ENCODE measurements at regions not wholly inside any gene's neighbourhood (a gene's known extent, or its start where the extent isn't known, plus 50 kb on each side); places are given as distances from the start of the nearest gene placed in this dataset.

DNA sequence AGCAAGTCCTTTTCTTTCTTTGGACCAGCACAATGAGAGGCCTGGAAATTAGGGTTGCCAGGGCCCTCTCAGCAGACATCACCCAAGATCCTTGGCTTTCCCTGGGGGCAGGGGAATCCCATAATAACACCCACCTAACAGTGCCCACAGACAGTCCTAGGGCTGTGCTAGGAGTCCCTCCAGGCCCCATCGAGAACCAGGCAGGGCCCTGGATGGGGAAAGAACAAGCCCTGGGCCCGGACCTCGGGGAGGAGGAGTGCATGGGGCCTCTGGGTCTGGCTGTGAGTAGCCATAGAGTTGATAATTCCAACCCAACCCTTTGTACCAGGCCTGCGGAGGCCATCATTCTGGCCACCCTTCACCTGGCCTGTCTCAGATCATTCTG is 201.2 kb upstream of the ZMIZ1 start:
- Histone ChIP-seq H3K4me1 (ENCODE audit: low read depth) (no peaks in the 10 kb centered on the region), H3K27ac (no peak overlapping the region), H3K4me3 (no peak overlapping the region), H3K27me3 (no peaks in the 10 kb centered on the region), H3K9me3 (ENCODE audit: low read depth) (no peaks in the 10 kb centered on the region), H3K36me3 (no peaks in the 10 kb centered on the region)
- no peak for DNase-seq (ENCODE audit: low read depth in 1 of 2, low spot score in 1 of 2)
- TF ChIP-seq, protein P1, sequence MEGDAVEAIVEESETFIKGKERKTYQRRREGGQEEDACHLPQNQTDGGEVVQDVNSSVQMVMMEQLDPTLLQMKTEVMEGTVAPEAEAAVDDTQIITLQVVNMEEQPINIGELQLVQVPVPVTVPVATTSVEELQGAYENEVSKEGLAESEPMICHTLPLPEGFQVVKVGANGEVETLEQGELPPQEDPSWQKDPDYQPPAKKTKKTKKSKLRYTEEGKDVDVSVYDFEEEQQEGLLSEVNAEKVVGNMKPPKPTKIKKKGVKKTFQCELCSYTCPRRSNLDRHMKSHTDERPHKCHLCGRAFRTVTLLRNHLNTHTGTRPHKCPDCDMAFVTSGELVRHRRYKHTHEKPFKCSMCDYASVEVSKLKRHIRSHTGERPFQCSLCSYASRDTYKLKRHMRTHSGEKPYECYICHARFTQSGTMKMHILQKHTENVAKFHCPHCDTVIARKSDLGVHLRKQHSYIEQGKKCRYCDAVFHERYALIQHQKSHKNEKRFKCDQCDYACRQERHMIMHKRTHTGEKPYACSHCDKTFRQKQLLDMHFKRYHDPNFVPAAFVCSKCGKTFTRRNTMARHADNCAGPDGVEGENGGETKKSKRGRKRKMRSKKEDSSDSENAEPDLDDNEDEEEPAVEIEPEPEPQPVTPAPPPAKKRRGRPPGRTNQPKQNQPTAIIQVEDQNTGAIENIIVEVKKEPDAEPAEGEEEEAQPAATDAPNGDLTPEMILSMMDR (IDR thresholded peaks at IDR 0.05; ENCODE audit: low read depth, low read length): no peak

DNA sequence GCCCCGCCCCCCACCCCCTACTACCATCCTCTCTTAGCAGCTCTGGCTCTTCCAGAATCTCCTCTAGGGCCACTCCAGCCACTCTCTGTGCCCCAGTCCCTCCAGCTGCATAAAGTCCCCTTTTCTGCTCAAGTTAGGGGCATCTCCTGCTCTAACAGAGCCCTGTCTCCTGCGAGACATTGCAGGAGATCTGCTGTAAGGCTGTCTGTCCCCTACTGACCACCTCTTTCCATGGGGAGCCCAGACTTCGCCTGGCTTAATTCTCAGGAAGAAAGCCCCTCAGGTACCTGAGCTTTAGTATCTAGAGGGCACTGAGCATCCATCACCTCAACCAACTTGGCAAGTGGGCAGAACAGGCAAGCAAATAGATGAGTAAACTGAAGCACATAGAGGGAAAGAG is 200.7 kb upstream of the ZMIZ1 start:
- Histone ChIP-seq H3K27ac (no peak overlapping the region), H3K4me3 (no peak overlapping the region), H3K9me3 (ENCODE audit: low read depth) (no peaks in the 10 kb centered on the region), H3K27me3 (no peaks in the 10 kb centered on the region), H3K4me1 (ENCODE audit: low read depth) (no peaks in the 10 kb centered on the region), H3K36me3 (no peaks in the 10 kb centered on the region)
- no peak for DNase-seq (ENCODE audit: low read depth in 1 of 2, low spot score in 1 of 2)
- TF ChIP-seq, protein P1 (IDR thresholded peaks at IDR 0.05; ENCODE audit: low read depth, low read length): no peak

DNA sequence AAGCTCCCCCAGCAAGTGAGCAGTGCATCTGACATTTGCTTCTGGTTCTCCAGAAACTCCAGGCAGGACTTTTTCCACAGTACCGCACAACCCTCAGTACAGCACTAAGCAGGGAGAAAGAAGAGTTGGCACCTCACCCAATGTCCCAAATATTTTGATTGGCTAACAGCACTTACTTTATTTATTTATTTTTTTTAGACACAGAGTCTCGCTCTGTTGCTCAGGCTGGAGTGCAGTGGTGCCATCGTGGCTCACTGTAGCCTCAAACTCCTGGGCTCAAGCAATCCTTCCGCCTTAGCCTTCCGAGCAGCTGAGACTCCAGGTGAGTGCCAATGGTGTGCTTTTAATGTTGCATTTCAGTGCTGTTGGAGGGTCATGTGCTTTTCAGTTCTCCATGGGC is 200.3 kb upstream of the ZMIZ1 start:
- no peak for DNase-seq (ENCODE audit: low read depth in 1 of 2, low spot score in 1 of 2)
- Histone ChIP-seq H3K9me3 (ENCODE audit: low read depth) (no peaks in the 10 kb centered on the region), H3K27ac (no peak overlapping the region), H3K27me3 (no peaks in the 10 kb centered on the region), H3K4me3 (no peak overlapping the region), H3K36me3 (no peaks in the 10 kb centered on the region), H3K4me1 (ENCODE audit: low read depth) (no peaks in the 10 kb centered on the region)
- TF ChIP-seq, protein P1 (IDR thresholded peaks at IDR 0.05; ENCODE audit: low read depth, low read length): no peak

DNA sequence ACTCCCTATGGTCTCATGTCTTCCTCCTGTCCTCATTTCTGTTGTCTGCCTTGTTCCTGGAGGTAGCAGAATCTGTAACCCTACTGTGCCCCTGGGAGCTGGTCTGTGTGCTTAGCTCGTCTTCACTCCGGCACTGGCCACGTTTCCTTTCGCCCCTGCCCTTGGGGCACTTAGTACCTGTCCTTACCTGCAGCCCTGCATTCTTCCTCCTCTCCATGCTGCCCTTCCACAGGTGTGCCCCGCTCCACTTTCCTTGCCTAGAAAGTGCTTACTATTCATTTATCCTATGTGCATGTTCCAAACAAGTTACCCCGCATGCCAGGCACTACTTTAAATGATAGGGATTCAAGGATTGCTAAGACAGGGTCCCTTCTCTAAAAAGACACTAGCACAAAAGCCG is 199.9 kb upstream of the ZMIZ1 start:
- no peak overlapping the region for H3K27ac ChIP-seq
- TF ChIP-seq, protein P1 (IDR thresholded peaks at IDR 0.05; ENCODE audit: low read depth, low read length): no peak
- no peaks in the 10 kb centered on the region for H3K4me1 ChIP-seq (ENCODE audit: low read depth)
- no peaks in the 10 kb centered on the region for H3K9me3 ChIP-seq (ENCODE audit: low read depth)
- no peak overlapping the region for H3K4me3 ChIP-seq
- no peaks in the 10 kb centered on the region for H3K27me3 ChIP-seq
- H3K36me3 ChIP-seq: no peaks in the 10 kb centered on the region
- no peak for DNase-seq (ENCODE audit: low read depth in 1 of 2, low spot score in 1 of 2)

DNA sequence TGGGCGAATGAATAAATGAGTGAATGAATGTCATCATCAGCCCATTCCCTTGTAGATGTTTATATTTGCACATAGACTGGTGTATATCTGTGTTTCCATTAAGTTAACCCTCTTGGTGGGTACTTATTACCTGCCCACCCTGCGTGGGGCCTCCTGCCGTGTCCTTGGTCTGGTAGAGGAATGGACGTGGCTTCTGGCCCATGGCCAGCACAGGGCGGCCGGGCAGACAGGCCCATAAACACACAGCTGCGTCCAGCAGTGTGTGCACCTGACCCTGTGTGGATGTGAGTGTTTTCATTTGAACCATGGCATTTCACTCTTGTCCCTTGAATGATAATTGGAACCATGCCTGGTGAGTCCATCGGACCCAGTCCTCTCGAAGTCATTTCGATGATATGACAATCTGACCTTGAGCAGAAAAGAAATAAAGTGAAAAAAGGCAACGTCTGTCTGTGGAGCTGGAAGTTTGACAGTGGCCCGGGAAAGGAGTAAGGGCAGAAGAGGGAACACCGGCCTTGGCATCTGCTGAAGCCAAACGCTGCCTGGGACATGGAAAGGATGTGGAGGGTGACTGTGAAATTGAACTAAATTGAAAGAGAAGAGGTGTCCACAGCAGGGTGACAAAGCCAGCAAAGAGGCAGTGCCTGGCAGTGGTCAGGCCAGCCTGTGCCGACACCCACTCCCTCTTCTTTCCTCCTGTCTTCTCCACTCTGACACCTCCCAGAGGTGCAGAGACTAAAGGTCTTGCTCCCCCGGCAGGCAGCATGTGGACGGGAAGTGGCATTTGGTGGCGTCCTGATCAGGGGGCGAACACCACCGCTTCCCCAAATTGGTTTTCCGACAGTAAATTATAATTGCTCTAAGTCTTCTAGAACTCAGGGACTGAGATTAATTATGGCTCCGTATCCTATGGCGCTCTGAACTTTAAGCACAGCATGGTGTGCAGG is 199.0 kb upstream of the ZMIZ1 start:
- Histone ChIP-seq H3K9me3 (ENCODE audit: low read depth) (no peaks in the 10 kb centered on the region), H3K27me3 (no peaks in the 10 kb centered on the region), H3K36me3 (no peaks in the 10 kb centered on the region), H3K27ac (no peak overlapping the region), H3K4me3 (no peak overlapping the region), H3K4me1 (ENCODE audit: low read depth) (no peaks in the 10 kb centered on the region)
- DNase-seq (ENCODE audit: low read depth in 1 of 2, low spot score in 1 of 2): no peak
- TF ChIP-seq, protein P1 (IDR thresholded peaks at IDR 0.05; ENCODE audit: low read depth, low read length): no peak

All from cardiac muscle cell (in vitro differentiated cells and primary cell).